ENCODE measurements at regions not wholly inside any gene's neighbourhood (a gene's known extent, or its start where the extent isn't known, plus 50 kb on each side); places are given as distances from the start of the nearest gene placed in this dataset.

GRCh38 chr4:138864961-138865720 is 150.4 kb upstream of the NOCT start:
- no peak for TF ChIP-seq CTCF (IDR thresholded peaks at IDR 0.05)

GRCh38 chr4:138863160-138863559 is 152.4 kb upstream of the NOCT start:
- no peak for TF ChIP-seq CTCF (IDR thresholded peaks at IDR 0.05)

- no peak for TF ChIP-seq CTCF (IDR thresholded peaks at IDR 0.05)
Measured at GRCh38 chr4:138861135-138861534, 154.4 kb upstream of the NOCT start.

GRCh38 chr4:138859254-138859653 is 156.3 kb upstream of the NOCT start:
- TF ChIP-seq CTCF (IDR thresholded peaks at IDR 0.05) = no peak

- TF ChIP-seq CTCF (IDR thresholded peaks at IDR 0.05) = no peak
Measured at GRCh38 chr4:138858419-138858818, 157.2 kb upstream of the NOCT start.

GRCh38 chr4:138857416-138857815 is 158.2 kb upstream of the NOCT start:
- TF ChIP-seq CTCF (IDR thresholded peaks at IDR 0.05) = no peak

GRCh38 chr4:138852681-138853080 is 162.9 kb upstream of the NOCT start:
- TF ChIP-seq CTCF (IDR thresholded peaks at IDR 0.05) = no peak

All from LNCAP (cell line).